ENCODE measurements at regions not wholly inside any gene's neighbourhood (a gene's known extent, or its start where the extent isn't known, plus 50 kb on each side); places are given as distances from the start of the nearest gene placed in this dataset.

DNA sequence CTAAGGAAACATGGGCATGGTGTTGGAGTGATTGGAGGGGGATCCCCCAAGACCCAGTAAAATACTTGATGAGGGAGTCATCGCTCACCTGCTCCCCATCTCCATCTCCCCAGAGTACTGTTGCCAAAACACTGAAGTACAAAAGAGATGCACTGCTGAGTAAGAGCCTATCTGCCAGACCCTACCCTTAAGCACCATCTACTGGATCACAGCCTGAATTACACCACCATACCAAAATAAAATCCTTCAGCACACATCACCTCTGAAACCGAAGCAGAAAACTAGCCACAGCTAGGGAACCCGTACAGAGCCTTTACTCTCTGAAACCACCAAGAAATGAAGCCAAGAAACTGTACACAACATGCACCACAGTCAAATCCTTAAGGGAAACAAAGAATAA lies 466.3 kb upstream of the ACTRT1 start:
- DNase-seq (ENCODE audit: low read depth) = no peak
- no peak overlapping the region for H3K4me3 ChIP-seq (ENCODE audit: control insufficient read depth, low read depth, low read length)
- TF ChIP-seq, protein P1, sequence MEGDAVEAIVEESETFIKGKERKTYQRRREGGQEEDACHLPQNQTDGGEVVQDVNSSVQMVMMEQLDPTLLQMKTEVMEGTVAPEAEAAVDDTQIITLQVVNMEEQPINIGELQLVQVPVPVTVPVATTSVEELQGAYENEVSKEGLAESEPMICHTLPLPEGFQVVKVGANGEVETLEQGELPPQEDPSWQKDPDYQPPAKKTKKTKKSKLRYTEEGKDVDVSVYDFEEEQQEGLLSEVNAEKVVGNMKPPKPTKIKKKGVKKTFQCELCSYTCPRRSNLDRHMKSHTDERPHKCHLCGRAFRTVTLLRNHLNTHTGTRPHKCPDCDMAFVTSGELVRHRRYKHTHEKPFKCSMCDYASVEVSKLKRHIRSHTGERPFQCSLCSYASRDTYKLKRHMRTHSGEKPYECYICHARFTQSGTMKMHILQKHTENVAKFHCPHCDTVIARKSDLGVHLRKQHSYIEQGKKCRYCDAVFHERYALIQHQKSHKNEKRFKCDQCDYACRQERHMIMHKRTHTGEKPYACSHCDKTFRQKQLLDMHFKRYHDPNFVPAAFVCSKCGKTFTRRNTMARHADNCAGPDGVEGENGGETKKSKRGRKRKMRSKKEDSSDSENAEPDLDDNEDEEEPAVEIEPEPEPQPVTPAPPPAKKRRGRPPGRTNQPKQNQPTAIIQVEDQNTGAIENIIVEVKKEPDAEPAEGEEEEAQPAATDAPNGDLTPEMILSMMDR (IDR thresholded peaks at IDR 0.05; ENCODE audit: control insufficient read depth, insufficient read depth, low read depth, low read length, missing control alignments) = no peak

DNA sequence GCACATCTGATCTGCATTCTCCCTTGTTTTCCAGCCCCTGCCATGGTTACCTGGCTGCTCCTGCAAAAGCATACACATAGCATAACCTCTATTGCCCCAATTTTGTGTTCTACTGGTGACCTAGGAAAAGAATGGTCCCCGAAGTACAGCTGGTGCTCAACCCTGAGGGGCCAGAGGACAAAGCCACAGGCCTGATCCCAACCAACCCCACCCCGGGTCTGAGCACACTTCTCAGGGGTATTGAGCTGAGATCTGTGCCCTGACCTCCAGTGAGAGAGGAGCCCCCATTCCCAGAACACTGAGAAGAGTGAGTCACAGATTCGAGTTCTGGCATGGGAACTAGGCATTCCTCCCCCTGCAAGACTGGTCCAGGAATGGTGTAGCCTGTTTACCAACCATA lies 465.5 kb upstream of the ACTRT1 start:
- TF ChIP-seq, protein P1 (IDR thresholded peaks at IDR 0.05; ENCODE audit: control insufficient read depth, insufficient read depth, low read depth, low read length, missing control alignments) = no peak
- H3K4me3 ChIP-seq (ENCODE audit: control insufficient read depth, low read depth, low read length) = no peak overlapping the region
- DNase-seq (ENCODE audit: low read depth) = no peak

DNA sequence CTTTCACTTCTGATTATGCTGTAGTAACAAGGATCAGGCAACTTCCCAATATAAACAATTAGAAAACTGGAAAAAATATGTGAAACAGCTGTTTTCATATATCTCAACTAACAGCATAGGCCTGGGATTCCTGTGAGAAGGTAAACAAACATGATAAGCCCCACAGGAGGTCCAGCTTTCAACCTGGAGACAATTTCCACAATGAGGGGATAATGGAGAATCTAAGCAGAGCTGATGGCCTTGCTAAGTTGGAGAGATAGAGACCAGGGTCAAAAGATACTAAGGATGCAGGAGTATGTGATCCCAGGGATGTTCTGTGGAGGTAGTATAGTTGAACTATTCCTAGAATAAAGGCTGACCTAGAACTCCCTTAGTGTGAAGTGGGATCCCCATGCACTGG lies 452.3 kb upstream of the ACTRT1 start:
- no peak for DNase-seq (ENCODE audit: low read depth)
- no peak overlapping the region for H3K4me3 ChIP-seq (ENCODE audit: control insufficient read depth, low read depth, low read length)

DNA sequence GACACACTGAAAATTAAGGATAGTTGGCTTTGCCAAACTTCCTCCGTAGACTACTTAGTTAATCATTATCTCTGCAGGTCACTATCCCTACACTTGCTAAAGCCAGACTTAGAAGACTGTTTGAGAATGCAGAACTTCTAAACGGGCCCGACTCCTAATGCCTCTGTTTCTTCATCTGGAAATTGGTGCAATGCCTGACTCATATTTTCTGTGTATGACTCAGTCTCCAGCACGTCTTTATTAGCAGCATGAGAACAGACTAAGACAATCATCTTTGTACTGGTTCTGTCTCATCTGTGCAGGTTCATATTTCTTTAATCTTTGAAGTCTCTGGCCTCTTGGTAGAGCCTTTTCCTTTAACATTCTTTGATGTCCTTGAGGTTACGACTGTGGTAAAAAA lies 411.9 kb upstream of the ACTRT1 start:
- no peak overlapping the region for H3K4me3 ChIP-seq (ENCODE audit: control insufficient read depth, low read depth, low read length)
- no peak for DNase-seq (ENCODE audit: low read depth)
- TF ChIP-seq, protein P1 (IDR thresholded peaks at IDR 0.05; ENCODE audit: control insufficient read depth, insufficient read depth, low read depth, low read length, missing control alignments) = no peak

More for the DNA sequence above, 452.3 kb upstream of the ACTRT1 start:
- TF ChIP-seq, protein P1 (IDR thresholded peaks at IDR 0.05; ENCODE audit: control insufficient read depth, insufficient read depth, low read depth, low read length, missing control alignments) = no peak

DNA sequence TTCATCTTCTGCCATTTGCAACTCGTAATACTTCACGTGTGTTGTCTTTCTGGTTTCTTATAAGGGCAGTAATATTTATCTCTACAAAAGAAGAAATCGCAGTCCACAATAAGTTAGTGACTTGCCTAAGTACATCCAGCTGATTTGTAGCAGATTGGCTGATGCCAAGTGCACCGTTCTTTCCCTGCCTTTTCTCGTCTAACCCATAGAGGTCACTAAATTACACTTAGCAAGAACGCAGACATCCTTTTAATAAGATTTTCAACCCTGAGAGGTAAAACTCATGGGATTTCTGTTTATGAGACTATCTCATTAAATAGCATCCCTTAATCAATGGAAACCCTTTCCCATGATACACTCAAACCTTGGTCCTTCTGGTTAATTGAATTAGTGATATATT lies 408.6 kb upstream of the ACTRT1 start:
- TF ChIP-seq, protein P1 (IDR thresholded peaks at IDR 0.05; ENCODE audit: control insufficient read depth, insufficient read depth, low read depth, low read length, missing control alignments) = no peak
- no peak for DNase-seq (ENCODE audit: low read depth)
- no peak overlapping the region for H3K4me3 ChIP-seq (ENCODE audit: control insufficient read depth, low read depth, low read length)

DNA sequence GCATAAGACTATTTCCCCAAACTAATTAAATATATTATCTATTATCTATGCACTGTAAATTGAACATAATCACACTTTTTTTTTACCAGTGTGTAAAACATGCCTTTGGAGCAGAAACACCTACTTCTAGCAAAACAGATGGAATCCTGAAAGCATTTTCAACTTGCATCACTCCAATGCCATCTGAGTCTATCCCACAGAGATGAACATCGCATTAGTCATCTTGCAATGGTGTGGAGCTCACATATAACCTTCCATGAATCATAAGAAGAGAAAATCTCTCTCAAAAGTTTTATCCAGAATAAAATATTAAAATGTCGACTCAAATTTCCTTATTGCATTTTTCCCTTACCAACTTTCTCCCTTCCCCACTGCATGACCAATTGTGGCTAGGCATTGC lies 406.7 kb upstream of the ACTRT1 start:
- DNase-seq (ENCODE audit: low read depth) = no peak
- no peak overlapping the region for H3K4me3 ChIP-seq (ENCODE audit: control insufficient read depth, low read depth, low read length)
- TF ChIP-seq, protein P1 (IDR thresholded peaks at IDR 0.05; ENCODE audit: control insufficient read depth, insufficient read depth, low read depth, low read length, missing control alignments) = no peak

DNA sequence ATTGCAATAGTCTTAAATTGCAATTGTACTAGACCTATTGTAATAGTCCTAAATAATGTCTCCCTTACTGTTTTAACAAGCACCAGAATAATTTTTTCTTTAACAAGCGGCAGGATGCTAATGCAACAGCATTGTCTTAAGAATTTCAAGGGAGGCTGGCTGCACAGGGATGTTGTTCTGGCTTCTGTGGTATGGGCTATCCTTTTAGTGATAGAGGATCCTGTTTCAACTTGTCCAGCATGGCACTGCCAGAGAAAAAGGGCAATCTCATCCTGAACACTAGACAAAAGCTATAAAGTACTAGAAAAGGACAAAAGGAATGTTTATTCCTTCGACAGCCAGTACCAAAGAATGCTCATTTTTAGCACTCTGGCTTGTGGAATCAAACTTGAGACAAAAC lies 405.5 kb upstream of the ACTRT1 start:
- no peak for DNase-seq (ENCODE audit: low read depth)
- no peak overlapping the region for H3K4me3 ChIP-seq (ENCODE audit: control insufficient read depth, low read depth, low read length)
- TF ChIP-seq, protein P1 (IDR thresholded peaks at IDR 0.05; ENCODE audit: control insufficient read depth, insufficient read depth, low read depth, low read length, missing control alignments) = no peak

All from AG09309 (cell line).